Type B pancreatic cell (in vitro differentiated cells): ENCODE measurements at regions not wholly inside any gene's neighbourhood (a gene's known extent, or its start where the extent isn't known, plus 50 kb on each side); places are given as distances from the start of the nearest gene placed in this dataset.

Experiments
- DNase-seq: peaks from one replicate; pipeline ENCODE4 v3.0.0; 2021; ENCODE audit warnings: mixed read lengths; ENCODE audit not compliant: unreplicated experiment; ENCODE audit errors: extremely low spot score
- H3K27ac Mint-ChIP-seq: 2 replicates; pipeline ENCODE4 v1.8.0; 2021; ENCODE audit warnings: mild to moderate bottlenecking, mixed read lengths
- H3K27me3 Mint-ChIP-seq: 2 replicates; pipeline ENCODE4 v1.8.0; 2021; ENCODE audit warnings: mixed read lengths
- H3K36me3 Mint-ChIP-seq: 2 replicates; pipeline ENCODE4 v1.8.0; 2021; ENCODE audit warnings: mixed read lengths
- H3K4me1 Mint-ChIP-seq: one replicate; pipeline ENCODE4 v1.8.0; 2021; ENCODE audit warnings: mixed read lengths; ENCODE audit not compliant: unreplicated experiment
- H3K4me3 Mint-ChIP-seq: 2 replicates; pipeline ENCODE4 v1.8.0; 2021; ENCODE audit warnings: mild to moderate bottlenecking, mixed read lengths
- H3K9me3 Mint-ChIP-seq: 2 replicates; pipeline ENCODE4 v1.8.0; 2021; ENCODE audit warnings: mixed read lengths
- TF ChIP-seq, protein P1 (sequence below): fragments of 200-600 bp; sonication (generic); conservative IDR thresholded peaks from 2 replicates; pipeline ENCODE4 v1.5.0; 2021; ENCODE audit warnings: antibody characterized with exemption, mild to moderate bottlenecking

DNA sequence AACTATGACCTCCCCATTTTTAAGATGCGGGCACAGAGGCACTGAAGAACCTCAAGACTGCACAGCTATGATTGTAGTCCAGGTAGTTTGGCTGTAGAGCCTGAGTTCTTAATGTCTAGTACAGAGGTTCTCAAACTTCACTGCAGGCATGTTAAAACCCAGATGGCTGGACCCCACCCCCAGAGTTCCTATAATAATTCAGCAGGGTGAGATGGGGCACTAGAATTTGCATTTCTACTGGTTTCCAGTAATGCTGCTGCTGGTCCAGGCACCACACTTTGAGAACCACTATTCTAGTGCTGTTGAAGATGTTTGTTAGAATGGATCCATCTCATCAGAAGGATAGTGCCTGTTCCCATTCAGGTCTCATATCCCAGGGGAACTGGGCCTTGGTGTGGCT is 274.9 kb downstream of the ABHD5 start:
- H3K36me3 Mint-ChIP-seq: no peaks in the 10 kb centered on the region
- no peak overlapping the region for H3K4me3 Mint-ChIP-seq
- H3K27ac Mint-ChIP-seq: no peak overlapping the region
- no peaks in the 10 kb centered on the region for H3K9me3 Mint-ChIP-seq
- TF ChIP-seq, protein P1, sequence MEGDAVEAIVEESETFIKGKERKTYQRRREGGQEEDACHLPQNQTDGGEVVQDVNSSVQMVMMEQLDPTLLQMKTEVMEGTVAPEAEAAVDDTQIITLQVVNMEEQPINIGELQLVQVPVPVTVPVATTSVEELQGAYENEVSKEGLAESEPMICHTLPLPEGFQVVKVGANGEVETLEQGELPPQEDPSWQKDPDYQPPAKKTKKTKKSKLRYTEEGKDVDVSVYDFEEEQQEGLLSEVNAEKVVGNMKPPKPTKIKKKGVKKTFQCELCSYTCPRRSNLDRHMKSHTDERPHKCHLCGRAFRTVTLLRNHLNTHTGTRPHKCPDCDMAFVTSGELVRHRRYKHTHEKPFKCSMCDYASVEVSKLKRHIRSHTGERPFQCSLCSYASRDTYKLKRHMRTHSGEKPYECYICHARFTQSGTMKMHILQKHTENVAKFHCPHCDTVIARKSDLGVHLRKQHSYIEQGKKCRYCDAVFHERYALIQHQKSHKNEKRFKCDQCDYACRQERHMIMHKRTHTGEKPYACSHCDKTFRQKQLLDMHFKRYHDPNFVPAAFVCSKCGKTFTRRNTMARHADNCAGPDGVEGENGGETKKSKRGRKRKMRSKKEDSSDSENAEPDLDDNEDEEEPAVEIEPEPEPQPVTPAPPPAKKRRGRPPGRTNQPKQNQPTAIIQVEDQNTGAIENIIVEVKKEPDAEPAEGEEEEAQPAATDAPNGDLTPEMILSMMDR: no peak
- DNase-seq: no peak
- H3K27me3 Mint-ChIP-seq: peaks cover 51% of the 10 kb centered on the region
- no peaks in the 10 kb centered on the region for H3K4me1 Mint-ChIP-seq

DNA sequence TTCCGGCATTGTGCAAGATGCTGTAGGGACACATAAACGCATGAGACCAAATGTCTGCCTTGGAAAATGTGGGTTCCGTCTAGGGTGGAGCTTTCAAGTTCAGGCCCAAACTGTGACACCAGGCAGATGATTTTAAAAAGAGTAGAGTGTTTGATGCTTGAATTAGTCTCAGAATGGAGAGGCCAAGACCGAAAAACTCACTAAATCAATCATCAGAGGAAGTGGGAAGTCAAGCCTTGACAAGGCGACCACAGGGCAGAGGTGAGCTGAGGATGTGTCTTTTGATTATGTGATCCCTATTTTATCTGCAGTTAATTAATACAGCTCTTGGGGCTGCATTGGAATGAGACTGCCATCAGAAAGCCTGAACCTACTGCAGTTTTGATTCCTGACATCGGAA is 275.4 kb downstream of the ABHD5 start:
- no peak overlapping the region for H3K4me3 Mint-ChIP-seq
- no peaks in the 10 kb centered on the region for H3K36me3 Mint-ChIP-seq
- H3K27me3 Mint-ChIP-seq: peaks cover 51% of the 10 kb centered on the region
- H3K27ac Mint-ChIP-seq: no peak overlapping the region
- no peak for DNase-seq
- TF ChIP-seq, protein P1: no peak
- no peaks in the 10 kb centered on the region for H3K9me3 Mint-ChIP-seq
- H3K4me1 Mint-ChIP-seq: no peaks in the 10 kb centered on the region

DNA sequence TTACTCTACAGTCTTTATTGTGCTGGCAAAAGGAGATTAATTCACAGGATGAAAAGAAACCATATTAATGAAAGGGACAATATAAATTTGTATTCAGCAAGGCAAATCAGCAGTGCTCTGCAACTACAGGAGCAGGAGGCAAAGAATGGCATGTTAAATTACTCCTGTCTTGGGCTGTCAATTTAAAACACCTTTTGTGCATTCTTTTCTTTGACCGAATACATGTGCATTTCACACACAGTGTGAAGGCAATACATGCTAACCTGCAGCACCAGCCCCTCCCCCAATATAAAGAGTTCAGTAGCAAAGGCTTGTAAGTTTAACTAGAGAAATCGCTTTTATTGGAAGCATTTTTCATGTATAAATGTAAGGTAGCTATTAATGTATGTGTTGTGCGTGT is 275.2 kb upstream of the TOPAZ1 start:
- Mint-ChIP-seq H3K27ac (no peak overlapping the region), H3K27me3 (peaks cover 51% of the 10 kb centered on the region), H3K4me1 (no peaks in the 10 kb centered on the region), H3K4me3 (no peak overlapping the region), H3K9me3 (no peaks in the 10 kb centered on the region), H3K36me3 (no peaks in the 10 kb centered on the region)
- TF ChIP-seq, protein P1: no peak
- no peak for DNase-seq

DNA sequence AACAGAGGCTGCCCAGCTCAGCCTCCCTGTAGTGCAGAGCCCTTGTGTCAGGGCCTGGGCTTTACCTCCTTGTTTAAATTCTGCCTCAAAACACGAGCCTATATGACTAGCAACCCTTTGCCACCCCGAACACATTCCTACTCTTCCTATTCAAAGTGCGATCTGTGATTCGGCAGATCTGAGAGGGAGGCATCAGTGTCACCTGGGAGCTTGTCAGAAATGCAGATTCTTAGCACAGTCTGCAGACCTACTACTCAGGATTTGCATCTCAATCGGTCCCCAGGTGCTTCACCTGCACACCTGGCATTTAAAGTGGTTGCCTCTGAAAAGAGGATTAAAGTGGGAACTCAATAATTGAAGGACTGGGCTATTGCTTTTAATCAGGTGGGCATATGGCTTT is 273.2 kb upstream of the TOPAZ1 start:
- no peak for DNase-seq
- Mint-ChIP-seq H3K27me3 (peaks cover 47% of the 10 kb centered on the region), H3K4me3 (no peak overlapping the region), H3K4me1 (no peaks in the 10 kb centered on the region), H3K9me3 (no peaks in the 10 kb centered on the region), H3K36me3 (no peaks in the 10 kb centered on the region), H3K27ac (no peak overlapping the region)
- TF ChIP-seq, protein P1: no peak

DNA sequence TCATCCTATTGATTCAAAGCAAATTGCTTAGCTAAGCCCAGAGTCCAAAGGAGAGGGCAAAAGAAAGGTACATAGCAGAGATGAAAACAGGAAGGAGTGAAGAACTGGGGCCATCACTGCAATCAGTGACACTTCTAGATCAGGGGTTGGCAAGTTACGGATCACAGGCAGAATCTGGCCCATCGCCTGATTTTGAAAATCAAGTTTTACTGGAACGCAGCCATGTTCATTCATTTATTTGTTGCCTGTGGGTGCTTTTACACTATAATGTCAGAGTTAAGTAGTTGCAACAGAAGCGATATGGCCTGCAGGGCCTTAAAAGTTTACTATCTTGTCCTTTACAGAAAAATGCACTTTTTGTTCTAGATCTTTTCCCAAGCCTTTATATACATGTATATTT is 271.7 kb upstream of the TOPAZ1 start:
- DNase-seq: no peak
- Mint-ChIP-seq H3K4me1 (no peaks in the 10 kb centered on the region), H3K27ac (no peak overlapping the region), H3K36me3 (no peaks in the 10 kb centered on the region), H3K9me3 (no peaks in the 10 kb centered on the region), H3K27me3 (peaks cover 39% of the 10 kb centered on the region), H3K4me3 (no peak overlapping the region)
- TF ChIP-seq, protein P1: no peak

DNA sequence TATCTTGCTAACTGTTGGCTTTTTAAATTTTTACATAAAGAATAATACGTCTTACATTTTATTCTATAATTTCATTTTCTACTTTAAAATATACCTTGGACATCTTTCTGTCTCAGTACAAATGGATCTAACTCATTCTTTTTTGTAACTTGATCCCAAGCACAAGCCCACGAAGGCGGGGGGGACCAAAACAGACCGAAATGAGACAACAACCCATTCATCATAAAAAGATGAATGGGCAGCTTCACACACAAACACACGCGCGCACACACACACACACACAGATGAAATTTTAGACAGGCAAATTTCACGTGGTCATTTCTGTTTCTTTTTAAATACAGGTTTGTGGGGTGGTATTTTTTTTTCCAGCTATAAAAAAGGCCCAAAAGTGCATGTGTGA is 271.3 kb upstream of the TOPAZ1 start:
- H3K36me3 Mint-ChIP-seq: no peaks in the 10 kb centered on the region
- TF ChIP-seq, protein P1: no peak
- no peaks in the 10 kb centered on the region for H3K4me1 Mint-ChIP-seq
- peaks cover 35% of the 10 kb centered on the region for H3K27me3 Mint-ChIP-seq
- no peak overlapping the region for H3K4me3 Mint-ChIP-seq
- H3K9me3 Mint-ChIP-seq: no peaks in the 10 kb centered on the region
- DNase-seq: no peak
- H3K27ac Mint-ChIP-seq: no peak overlapping the region
